Body of pancreas (tissue), 4 donors: ENCODE measurements at regions not wholly inside any gene's neighbourhood (a gene's known extent, or its start where the extent isn't known, plus 50 kb on each side); places are given as distances from the start of the nearest gene placed in this dataset.

Experiments used
- ATAC-seq: fragments of 150-250 bp; one replicate; pipeline ENCODE4 v1.9.1; 2016
- DNase-seq, 4 donors: peaks; one replicate each; pipeline ENCODE4 v3.0.0-alpha.2; 2019
- H3K27ac ChIP-seq, 4 donors: fragments of 200-600 bp; sonication (generic); 1 replicate in 3 of 4; 2 replicates in 1 of 4; pipeline versions ENCODE4 v1.5.1 to v1.6.1; 2016 to 2019; ENCODE audit warnings: mild to moderate bottlenecking in 1 of 4, mixed read lengths in 1 of 4, moderate library complexity in 1 of 4
- H3K27me3 ChIP-seq, 2 donors: fragments of 200-600 bp; sonication (generic); one replicate each; pipeline ENCODE4 v1.6.0; 2016; ENCODE audit warnings: mild to moderate bottlenecking in 1 of 2
- H3K36me3 ChIP-seq, 2 donors: fragments of 200-600 bp; sonication (generic); replicated peaks in 1 of 2; 2 replicates each; pipeline ENCODE4 v1.5.1; 2016; ENCODE audit warnings: low read depth in 2 of 2; ENCODE audit not compliant: insufficient read depth in 1 of 2
- H3K4me1 ChIP-seq: fragments of 200-600 bp; sonication (generic); one replicate; pipeline ENCODE4 v1.6.0; 2016
- H3K4me3 ChIP-seq, 2 donors: fragments of 200-600 bp; sonication (generic); 1 replicate in 1 of 2; 2 replicates in 1 of 2; pipeline ENCODE4 v1.5.1; 2016 to 2019
- H3K9me3 ChIP-seq, 3 donors: fragments of 200-600 bp; sonication (generic); 1 replicate in 2 of 3; 2 replicates in 1 of 3; pipeline ENCODE4 v1.5.1; 2016
- POLR2A ChIP-seq, 3 donors: fragments of 450-650 bp; IDR thresholded peaks; one replicate each; pipeline ENCODE4 v1.6.1; 2016; ENCODE audit warnings: antibody characterized with exemption in 3 of 3, mild to moderate bottlenecking in 2 of 3
- WGBS, 2 donors: methylation state at CpG; one replicate each; pipeline ENCODE4 v1.1.5; 2017; 5-methylcytosine and 5-hydroxymethylcytosine counted together
- intact Hi-C: fragments of 100-400 bp; cut with DNase I; formaldehyde crosslinking; loops from one replicate; pipeline ENCODE4 v1.15.1; 2023
- TF ChIP-seq, protein P1 (sequence below), 7 experiments: fragments of 450-650 bp in 4 of 7; fragments of 200-600 bp in 3 of 7; sonication (generic) in 3 of 7; IDR thresholded peaks; one replicate each; pipeline ENCODE4 v1.5.1; 2016 to 2019; ENCODE audit warnings: antibody characterized with exemption in 7 of 7

DNA sequence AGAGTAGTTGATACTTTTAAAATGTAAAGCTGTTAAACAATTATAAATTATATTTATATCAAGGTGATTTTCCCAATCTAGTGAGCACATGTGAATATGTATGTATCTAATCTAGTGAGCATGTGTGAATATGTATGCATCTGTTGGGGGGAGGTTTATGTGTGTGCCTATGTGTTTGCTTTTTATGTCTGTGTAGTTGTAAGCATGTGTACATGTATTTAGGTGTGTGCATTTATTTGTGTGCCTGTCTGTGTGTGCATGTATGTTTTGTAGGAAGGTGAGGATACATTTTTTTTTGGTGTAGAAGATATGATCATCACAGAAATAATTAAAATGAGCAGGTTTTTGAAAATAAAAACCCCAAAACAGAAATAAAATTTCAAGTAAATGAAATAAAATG, 318.9 kb upstream of the CHRM3 start:
- H3K9me3 ChIP-seq: no peaks in the 10 kb centered on the region
- ATAC-seq: no peak
- no peak overlapping the region for H3K27ac ChIP-seq
- H3K4me3 ChIP-seq: no peak overlapping the region
- no peak for TF ChIP-seq POLR2A (IDR thresholded peaks at IDR 0.05)
- TF ChIP-seq, protein P1, sequence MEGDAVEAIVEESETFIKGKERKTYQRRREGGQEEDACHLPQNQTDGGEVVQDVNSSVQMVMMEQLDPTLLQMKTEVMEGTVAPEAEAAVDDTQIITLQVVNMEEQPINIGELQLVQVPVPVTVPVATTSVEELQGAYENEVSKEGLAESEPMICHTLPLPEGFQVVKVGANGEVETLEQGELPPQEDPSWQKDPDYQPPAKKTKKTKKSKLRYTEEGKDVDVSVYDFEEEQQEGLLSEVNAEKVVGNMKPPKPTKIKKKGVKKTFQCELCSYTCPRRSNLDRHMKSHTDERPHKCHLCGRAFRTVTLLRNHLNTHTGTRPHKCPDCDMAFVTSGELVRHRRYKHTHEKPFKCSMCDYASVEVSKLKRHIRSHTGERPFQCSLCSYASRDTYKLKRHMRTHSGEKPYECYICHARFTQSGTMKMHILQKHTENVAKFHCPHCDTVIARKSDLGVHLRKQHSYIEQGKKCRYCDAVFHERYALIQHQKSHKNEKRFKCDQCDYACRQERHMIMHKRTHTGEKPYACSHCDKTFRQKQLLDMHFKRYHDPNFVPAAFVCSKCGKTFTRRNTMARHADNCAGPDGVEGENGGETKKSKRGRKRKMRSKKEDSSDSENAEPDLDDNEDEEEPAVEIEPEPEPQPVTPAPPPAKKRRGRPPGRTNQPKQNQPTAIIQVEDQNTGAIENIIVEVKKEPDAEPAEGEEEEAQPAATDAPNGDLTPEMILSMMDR (IDR thresholded peaks at IDR 0.05): no peak
- H3K27me3 ChIP-seq: no peaks in the 10 kb centered on the region
- no peaks in the 10 kb centered on the region for H3K4me1 ChIP-seq
- no peak for DNase-seq
- H3K36me3 ChIP-seq: no peaks in the 10 kb centered on the region
- intact Hi-C loops: no loop called here

DNA sequence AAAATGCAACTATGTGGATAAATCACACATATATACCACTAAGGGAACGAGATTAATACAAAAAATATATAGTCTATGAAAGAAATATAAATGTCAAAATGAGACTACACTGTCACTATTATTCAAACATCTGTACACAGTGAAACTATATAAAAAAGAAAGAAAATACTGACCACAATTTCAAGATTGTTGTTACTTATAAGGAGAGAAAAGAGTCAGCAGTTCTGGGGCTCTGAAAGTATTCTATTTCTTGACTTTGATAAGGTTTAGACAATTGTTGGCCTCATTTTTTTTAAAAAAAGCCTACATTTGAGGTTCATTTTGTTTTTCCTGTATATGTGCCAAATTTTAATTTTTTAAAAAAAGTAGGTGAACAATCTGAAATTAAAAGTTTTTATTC, 319.3 kb upstream of the CHRM3 start:
- WGBS, 2 donors: 61 to 75% methylated on average over 1 of the region's 1 CpG
- TF ChIP-seq, protein P1 (IDR thresholded peaks at IDR 0.05): no peak
- TF ChIP-seq POLR2A (IDR thresholded peaks at IDR 0.05): no peak
- no peaks in the 10 kb centered on the region for H3K27me3 ChIP-seq
- H3K27ac ChIP-seq: no peak overlapping the region
- no peaks in the 10 kb centered on the region for H3K36me3 ChIP-seq
- H3K9me3 ChIP-seq: no peaks in the 10 kb centered on the region
- intact Hi-C loops: no loop called here
- no peak overlapping the region for H3K4me3 ChIP-seq
- no peaks in the 10 kb centered on the region for H3K4me1 ChIP-seq
- DNase-seq (no peak), ATAC-seq (no peak)

- ATAC-seq (no peak), DNase-seq (no peak)
- H3K4me1 ChIP-seq: no peaks in the 10 kb centered on the region
- no peak overlapping the region for H3K4me3 ChIP-seq
- WGBS, 2 donors: 55 to 57% methylated on average over 7 of the region's 7 CpGs
- intact Hi-C loops: no loop called here
- no peaks in the 10 kb centered on the region for H3K27me3 ChIP-seq
- H3K27ac ChIP-seq: no peak overlapping the region
- no peaks in the 10 kb centered on the region for H3K9me3 ChIP-seq
- TF ChIP-seq POLR2A (IDR thresholded peaks at IDR 0.05): no peak
- TF ChIP-seq, protein P1 (IDR thresholded peaks at IDR 0.05): no peak
- H3K36me3 ChIP-seq: no peaks in the 10 kb centered on the region
These were observed 324.6 kb upstream of the CHRM3 start for GRCh38 chr1:239061770-239062169.

GRCh38 chr1:239058190-239058589, 328.2 kb upstream of the CHRM3 start:
- DNase-seq (no peak), ATAC-seq (no peak)
- H3K27ac ChIP-seq: no peak overlapping the region
- 58 to 65% methylated on average over 6 of the region's 6 CpGs for WGBS, 2 donors
- intact Hi-C loops: no loop called here
- no peaks in the 10 kb centered on the region for H3K36me3 ChIP-seq
- no peak overlapping the region for H3K4me3 ChIP-seq
- no peaks in the 10 kb centered on the region for H3K27me3 ChIP-seq
- H3K9me3 ChIP-seq: no peaks in the 10 kb centered on the region
- H3K4me1 ChIP-seq: no peaks in the 10 kb centered on the region
- TF ChIP-seq, protein P1 (IDR thresholded peaks at IDR 0.05): no peak
- TF ChIP-seq POLR2A (IDR thresholded peaks at IDR 0.05): no peak

DNA sequence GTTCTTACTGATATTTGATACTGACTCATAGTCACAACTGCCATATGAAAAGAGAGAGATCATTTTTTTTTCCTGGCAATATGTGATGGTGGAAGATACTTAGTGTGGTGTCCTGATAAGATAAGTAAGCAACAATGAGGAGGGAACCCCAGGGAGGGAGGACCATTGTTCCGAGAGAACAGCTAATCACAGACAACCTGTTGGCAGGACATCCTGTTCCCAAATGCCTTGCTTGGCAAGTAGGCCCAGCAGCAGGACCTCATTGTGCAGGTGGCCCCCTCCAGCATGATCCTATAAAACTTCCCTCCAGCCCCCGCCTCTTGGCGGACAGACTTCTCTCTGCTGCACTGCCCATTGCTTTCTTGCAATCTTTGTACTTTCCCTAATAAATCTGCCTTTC, 329.4 kb upstream of the CHRM3 start:
- no peak for DNase-seq
- Histone ChIP-seq H3K9me3 (no peaks in the 10 kb centered on the region), H3K4me1 (no peaks in the 10 kb centered on the region), H3K36me3 (no peaks in the 10 kb centered on the region), H3K4me3 (no peak overlapping the region), H3K27me3 (no peaks in the 10 kb centered on the region), H3K27ac (no peak overlapping the region)
- intact Hi-C loops: no loop called here
- no peak for ATAC-seq
- WGBS, 2 donors: 59 to 80% methylated on average over 3 of the region's 3 CpGs
- TF ChIP-seq, protein P1 (IDR thresholded peaks at IDR 0.05): no peak
- no peak for TF ChIP-seq POLR2A (IDR thresholded peaks at IDR 0.05)
